Small intestine (tissue), 7 donors: ENCODE measurements at regions not wholly inside any gene's neighbourhood (a gene's known extent, or its start where the extent isn't known, plus 50 kb on each side); places are given as distances from the start of the nearest gene placed in this dataset.

ENCODE experiments used
- DNase-seq, 2 donors: peaks; one replicate each; pipeline versions ENCODE4 v3.0.0 to v3.0.0-alpha.2; 2013
- FAIRE-seq: peaks from 2 replicates; lab custom pipeline; 2012; peaks lifted over from hg19 to GRCh38; lab: Jason Lieb, UNC
- H3K27ac ChIP-seq, 3 donors: one replicate each; pipeline ENCODE4 v1.5.1; 2013; ENCODE audit warnings: low read length in 2 of 3, mild to moderate bottlenecking in 2 of 3, control low read depth in 1 of 3, inconsistent platforms in 1 of 3, low read depth in 1 of 3, moderate library complexity in 1 of 3
- H3K27me3 ChIP-seq, 3 donors: one replicate each; pipeline ENCODE4 v1.6.1; 2013; ENCODE audit warnings: low read length in 3 of 3, inconsistent platforms in 1 of 3; ENCODE audit not compliant: control insufficient read depth in 3 of 3, insufficient read depth in 3 of 3
- H3K36me3 ChIP-seq, 3 donors: one replicate each; pipeline ENCODE4 v1.6.1; 2013; ENCODE audit warnings: low read length in 3 of 3, inconsistent platforms in 1 of 3, low read depth in 1 of 3, mild to moderate bottlenecking in 1 of 3, moderate library complexity in 1 of 3; ENCODE audit not compliant: control insufficient read depth in 3 of 3, insufficient read depth in 2 of 3
- H3K4me1 ChIP-seq, 3 donors: one replicate each; pipeline ENCODE4 v1.6.1; 2013; ENCODE audit warnings: low read length in 2 of 3, inconsistent platforms in 1 of 3, low read depth in 1 of 3, mild to moderate bottlenecking in 1 of 3, moderate library complexity in 1 of 3; ENCODE audit not compliant: control insufficient read depth in 3 of 3, insufficient read depth in 2 of 3
- H3K4me3 ChIP-seq, 3 donors: one replicate each; pipeline ENCODE4 v1.5.1; 2013; ENCODE audit warnings: low read length in 3 of 3, control low read depth in 1 of 3, inconsistent platforms in 1 of 3, low read depth in 1 of 3, mild to moderate bottlenecking in 1 of 3, moderate library complexity in 1 of 3
- H3K9me3 ChIP-seq, 2 donors: one replicate each; pipeline ENCODE4 v1.6.1; 2013; ENCODE audit warnings: low read depth in 1 of 2, low read length in 1 of 2; ENCODE audit not compliant: control insufficient read depth in 2 of 2, insufficient read depth in 1 of 2
- WGBS, 3 donors: extraction: QIAGEN DNeasy Blood & Tissue Kit; methylation state at CpG; one replicate each; pipeline ENCODE4 v1.1.7; 2013; 5-methylcytosine and 5-hydroxymethylcytosine counted together
- donor health status: healthy with polysubstance abuse.
- donor health status: control.
- donor health status: control.
- donor health status: Bipolar disorder and iron deficiency.
- donor health status: healthy.

DNA sequence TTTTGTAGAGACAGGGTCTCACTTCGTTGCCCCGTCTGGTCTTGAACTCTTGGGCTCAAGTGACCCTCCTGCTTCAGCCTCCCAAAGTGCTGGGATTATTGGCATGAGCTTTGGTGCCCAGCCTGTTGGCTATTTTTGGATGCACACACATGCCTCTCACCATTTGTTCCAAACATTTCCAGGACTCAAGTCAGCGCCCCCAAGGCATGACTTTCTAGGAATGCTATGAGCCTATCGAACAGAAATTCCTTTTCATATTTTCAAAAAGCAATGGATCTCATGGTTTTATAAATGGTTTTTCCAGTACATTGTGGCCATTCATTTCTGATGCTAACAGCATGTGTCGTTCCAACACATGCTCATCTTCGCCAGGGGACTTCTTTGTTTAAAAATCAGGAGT lies 119.3 kb upstream of the NAA20 start:
- Histone ChIP-seq H3K9me3 (peaks cover 0 to 17% of the 10 kb centered on the region in 2 donors), H3K27ac (no peak overlapping the region), H3K4me1 (no peaks in the 10 kb centered on the region), H3K27me3 (no peaks in the 10 kb centered on the region), H3K36me3 (peaks cover 2 to 43% (median 7%) of the 10 kb centered on the region in 3 donors), H3K4me3 (no peak overlapping the region)
- DNase-seq (no peak), FAIRE-seq (no peak)
- WGBS, 3 donors, result 87 to 96% (median 91%) methylated on average over 6 of the region's 6 CpGs

DNA sequence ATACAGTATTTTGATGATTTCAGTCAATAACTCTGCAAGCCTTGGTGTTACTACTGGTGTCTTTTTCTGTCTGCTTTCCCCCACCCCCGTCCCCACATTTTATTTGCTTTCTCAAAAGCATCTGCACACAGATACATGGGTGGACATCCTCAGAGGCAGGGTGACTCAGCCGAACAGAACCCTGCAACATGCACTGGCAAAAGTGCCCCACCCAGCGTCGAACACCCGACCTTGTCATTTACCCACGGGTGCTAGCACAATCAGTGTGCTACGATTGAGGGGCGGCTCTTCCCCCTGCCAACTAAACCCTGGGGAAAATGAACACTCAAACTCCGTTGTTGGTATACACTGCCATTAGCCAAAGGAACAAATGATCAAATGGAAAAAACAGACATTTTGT lies 115.9 kb upstream of the NAA20 start:
- Histone ChIP-seq H3K4me1 (no peaks in the 10 kb centered on the region), H3K27me3 (no peaks in the 10 kb centered on the region), H3K36me3 (peaks cover 2 to 36% (median 3%) of the 10 kb centered on the region in 3 donors), H3K27ac (no peak overlapping the region), H3K4me3 (no peak overlapping the region), H3K9me3 (peaks cover 0 to 17% of the 10 kb centered on the region in 2 donors)
- no peak for FAIRE-seq
- DNase-seq, result no peak
- WGBS, 3 donors, result 70 to 78% (median 76%) methylated on average over 9 of the region's 9 CpGs

DNA sequence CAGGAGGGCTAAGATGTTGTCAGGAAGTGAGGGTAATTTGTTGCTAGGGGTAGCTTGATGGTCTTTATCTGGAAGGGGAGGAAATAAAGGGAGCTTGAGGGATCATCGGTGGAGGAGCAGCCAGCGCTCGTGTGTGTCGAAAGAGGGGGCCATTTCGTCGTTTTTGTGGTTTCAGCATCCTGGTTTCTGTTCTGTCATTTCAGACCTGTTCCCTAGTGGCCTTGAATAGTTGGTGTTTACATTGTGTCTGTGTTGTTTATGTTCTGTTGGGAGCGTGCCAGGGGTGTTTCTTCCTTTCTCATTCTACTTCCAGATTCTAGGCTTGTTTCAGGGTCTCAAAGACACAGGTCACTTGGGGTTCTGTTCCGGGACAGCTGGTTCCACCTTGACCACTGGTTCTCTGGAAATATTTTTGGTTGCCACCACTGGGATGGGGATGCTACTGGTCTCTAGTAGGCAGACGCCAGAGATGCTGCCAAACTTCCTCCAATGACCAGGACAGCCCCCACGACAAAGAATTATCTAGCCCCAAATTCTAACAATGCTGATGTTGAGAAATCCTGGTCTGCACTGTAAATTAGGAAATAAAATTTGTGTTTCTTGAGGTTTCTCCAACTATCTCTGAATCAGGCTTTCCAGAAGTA lies 113.9 kb upstream of the NAA20 start:
- H3K27me3 ChIP-seq, result no peaks in the 10 kb centered on the region
- H3K4me3 ChIP-seq, result no peak overlapping the region
- FAIRE-seq (no peak), DNase-seq (peak in 1 of 2 donors; percentile 48)
- no peaks in the 10 kb centered on the region for H3K4me1 ChIP-seq
- peaks cover 0 to 16% of the 10 kb centered on the region in 2 donors for H3K9me3 ChIP-seq
- H3K27ac ChIP-seq, result peak overlapping the region in 1 of 3 donors; percentile 8
- peaks cover 0 to 32% (median 2%) of the 10 kb centered on the region in 3 donors for H3K36me3 ChIP-seq
- WGBS, 3 donors, result 29 to 66% (median 62%) methylated on average over 10 of the region's 10 CpGs

GRCh38 chr20:19907326-19908056 lies 109.7 kb upstream of the NAA20 start:
- no peak overlapping the region for H3K27ac ChIP-seq
- H3K27me3 ChIP-seq, result no peaks in the 10 kb centered on the region
- H3K4me1 ChIP-seq, result no peaks in the 10 kb centered on the region
- no peak overlapping the region for H3K4me3 ChIP-seq
- WGBS, 3 donors, result 54 to 71% (median 65%) methylated on average over 3 of the region's 3 CpGs
- H3K36me3 ChIP-seq, result peaks cover 0 to 35% (median 0%) of the 10 kb centered on the region in 3 donors
- H3K9me3 ChIP-seq, result peaks cover 0 to 4% of the 10 kb centered on the region in 2 donors
- FAIRE-seq, result no peak
- no peak for DNase-seq

GRCh38 chr20:19908576-19908975 lies 108.6 kb upstream of the NAA20 start:
- H3K9me3 ChIP-seq, result peaks cover 0 to 4% of the 10 kb centered on the region in 2 donors
- H3K27ac ChIP-seq, result no peak overlapping the region
- FAIRE-seq, result no peak
- 71 to 84% (median 77%) methylated on average over 4 of the region's 4 CpGs for WGBS, 3 donors
- no peaks in the 10 kb centered on the region for H3K4me1 ChIP-seq
- no peak for DNase-seq
- no peaks in the 10 kb centered on the region for H3K27me3 ChIP-seq
- H3K4me3 ChIP-seq, result no peak overlapping the region
- H3K36me3 ChIP-seq, result peaks cover 0 to 35% (median 0%) of the 10 kb centered on the region in 3 donors

DNA sequence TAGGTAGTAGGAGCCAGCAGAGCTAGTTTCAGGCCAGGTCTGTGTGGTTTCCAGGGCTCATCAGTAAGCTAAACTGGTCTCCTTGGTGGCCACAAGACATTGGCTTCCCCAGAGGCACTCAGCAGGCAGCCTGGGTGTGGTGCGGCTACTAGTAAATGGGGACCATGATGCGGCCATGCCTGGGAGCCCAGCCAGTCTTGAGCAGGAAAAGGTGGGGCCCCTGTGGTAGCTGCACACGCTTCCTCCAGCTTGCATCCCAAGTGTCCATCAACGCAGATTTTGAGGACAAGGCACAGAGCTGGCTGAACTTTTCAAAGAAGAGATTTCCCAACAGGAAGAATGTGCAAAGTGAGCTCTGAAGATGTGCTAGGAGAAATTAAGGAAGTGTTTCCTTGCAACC lies 107.4 kb upstream of the NAA20 start:
- 58 to 80% (median 67%) methylated on average over 4 of the region's 4 CpGs for WGBS, 3 donors
- no peak for DNase-seq

GRCh38 chr20:19911810-19912382 lies 105.3 kb upstream of the NAA20 start:
- WGBS, 3 donors, result 71 to 77% (median 74%) methylated on average over 4 of the region's 4 CpGs
- DNase-seq (no peak), FAIRE-seq (no peak)
- peaks cover 0 to 2% (median 0%) of the 10 kb centered on the region in 3 donors for H3K4me1 ChIP-seq
- no peak overlapping the region for H3K27ac ChIP-seq
- no peaks in the 10 kb centered on the region for H3K27me3 ChIP-seq
- H3K4me3 ChIP-seq, result no peak overlapping the region
- peaks cover 0 to under 1% of the 10 kb centered on the region in 2 donors for H3K9me3 ChIP-seq
- H3K36me3 ChIP-seq, result peaks cover 0 to 35% (median 0%) of the 10 kb centered on the region in 3 donors

More for the DNA sequence above, 107.4 kb upstream of the NAA20 start:
- Histone ChIP-seq H3K9me3 (peaks cover 0 to 4% of the 10 kb centered on the region in 2 donors), H3K36me3 (peaks cover 0 to 30% (median 0%) of the 10 kb centered on the region in 3 donors), H3K27ac (peak overlapping the region in 1 of 3 donors; percentile 33), H3K4me1 (no peaks in the 10 kb centered on the region), H3K4me3 (no peak overlapping the region), H3K27me3 (no peaks in the 10 kb centered on the region)
- FAIRE-seq, result no peak

DNA sequence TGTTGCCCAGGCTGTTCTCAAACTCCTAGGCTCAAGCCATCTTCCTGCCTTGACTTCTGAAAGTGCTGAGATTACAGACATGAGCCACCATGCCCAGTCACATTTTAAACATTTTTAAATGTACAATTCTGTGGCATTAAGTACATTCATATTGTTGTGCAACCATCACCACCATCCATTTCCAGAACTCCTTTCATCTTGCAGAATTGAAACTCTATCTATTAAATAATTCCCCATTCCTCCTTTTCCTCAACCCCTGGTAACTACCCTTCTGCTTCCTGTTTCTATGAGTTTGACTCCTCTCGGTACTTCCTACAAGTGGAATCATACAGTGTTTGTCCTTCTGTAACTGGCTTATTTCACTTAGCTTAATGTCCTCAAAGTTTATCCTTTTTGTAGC lies 103.8 kb upstream of the NAA20 start:
- no peak overlapping the region for H3K4me3 ChIP-seq
- peaks cover 0 to 29% (median 0%) of the 10 kb centered on the region in 3 donors for H3K36me3 ChIP-seq
- no peak overlapping the region for H3K27ac ChIP-seq
- DNase-seq (no peak), FAIRE-seq (no peak)
- no peaks in the 10 kb centered on the region for H3K9me3 ChIP-seq
- H3K4me1 ChIP-seq, result peaks cover 3 to 6% (median 4%) of the 10 kb centered on the region in 3 donors
- 88 to 94% (median 88%) methylated on average over 1 of the region's 1 CpG for whole genome bisulfite sequencing, 3 donors
- no peaks in the 10 kb centered on the region for H3K27me3 ChIP-seq
